ENCODE measurements at regions not wholly inside any gene's neighbourhood (a gene's known extent, or its start where the extent isn't known, plus 50 kb on each side); places are given as distances from the start of the nearest gene placed in this dataset.

DNA sequence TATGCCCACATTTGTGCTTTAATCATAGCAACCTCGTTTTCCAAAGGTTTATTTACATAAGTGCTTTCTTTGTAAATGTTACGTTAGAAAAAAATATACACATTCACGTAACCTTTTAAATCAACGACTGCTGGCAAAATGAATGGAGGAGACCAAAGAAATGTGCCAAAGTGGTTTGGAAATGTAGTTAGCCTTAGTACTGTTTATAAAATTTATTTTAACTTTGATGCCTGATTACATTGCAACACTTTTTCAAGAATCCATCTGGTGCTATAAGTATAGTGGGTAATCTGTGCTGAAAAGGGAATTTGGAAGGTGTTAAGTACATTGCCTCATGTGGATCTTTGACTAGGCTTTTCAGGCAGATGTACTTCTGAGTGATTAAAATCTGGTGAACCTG, 108.9 kb downstream of the IFI44 start:
- TF ChIP-seq, protein P1, sequence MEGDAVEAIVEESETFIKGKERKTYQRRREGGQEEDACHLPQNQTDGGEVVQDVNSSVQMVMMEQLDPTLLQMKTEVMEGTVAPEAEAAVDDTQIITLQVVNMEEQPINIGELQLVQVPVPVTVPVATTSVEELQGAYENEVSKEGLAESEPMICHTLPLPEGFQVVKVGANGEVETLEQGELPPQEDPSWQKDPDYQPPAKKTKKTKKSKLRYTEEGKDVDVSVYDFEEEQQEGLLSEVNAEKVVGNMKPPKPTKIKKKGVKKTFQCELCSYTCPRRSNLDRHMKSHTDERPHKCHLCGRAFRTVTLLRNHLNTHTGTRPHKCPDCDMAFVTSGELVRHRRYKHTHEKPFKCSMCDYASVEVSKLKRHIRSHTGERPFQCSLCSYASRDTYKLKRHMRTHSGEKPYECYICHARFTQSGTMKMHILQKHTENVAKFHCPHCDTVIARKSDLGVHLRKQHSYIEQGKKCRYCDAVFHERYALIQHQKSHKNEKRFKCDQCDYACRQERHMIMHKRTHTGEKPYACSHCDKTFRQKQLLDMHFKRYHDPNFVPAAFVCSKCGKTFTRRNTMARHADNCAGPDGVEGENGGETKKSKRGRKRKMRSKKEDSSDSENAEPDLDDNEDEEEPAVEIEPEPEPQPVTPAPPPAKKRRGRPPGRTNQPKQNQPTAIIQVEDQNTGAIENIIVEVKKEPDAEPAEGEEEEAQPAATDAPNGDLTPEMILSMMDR (IDR thresholded peaks at IDR 0.05) = no peak
- no peak for TF ChIP-seq POLR2A (IDR thresholded peaks at IDR 0.05)
- no peak for TF ChIP-seq POLR2AphosphoS5 (IDR thresholded peaks at IDR 0.05)
